22Rv1 (cell line): ENCODE measurements at regions not wholly inside any gene's neighbourhood (a gene's known extent, or its start where the extent isn't known, plus 50 kb on each side); places are given as distances from the start of the nearest gene placed in this dataset.
"Not testable (repeated sequence)": the region's sequence is repeated elsewhere in the genome, so short reads cannot be mapped to it uniquely, and the experiment has no call there.

Source experiments
- H3K27ac ChIP-seq: fragments of 450-650 bp; 2 replicates; pipeline ENCODE4 v1.5.1; 2017
- ZFX ChIP-seq: fragments of 450-650 bp; IDR thresholded peaks from 2 replicates; pipeline ENCODE4 v1.6.1; 2017; ENCODE audit warnings: antibody characterized with exemption, borderline replicate concordance
- TF ChIP-seq, protein P1 (sequence below): fragments of 450-650 bp; IDR thresholded peaks from 2 replicates; pipeline ENCODE4 v1.5.1; 2017; ENCODE audit warnings: mild to moderate bottlenecking

DNA sequence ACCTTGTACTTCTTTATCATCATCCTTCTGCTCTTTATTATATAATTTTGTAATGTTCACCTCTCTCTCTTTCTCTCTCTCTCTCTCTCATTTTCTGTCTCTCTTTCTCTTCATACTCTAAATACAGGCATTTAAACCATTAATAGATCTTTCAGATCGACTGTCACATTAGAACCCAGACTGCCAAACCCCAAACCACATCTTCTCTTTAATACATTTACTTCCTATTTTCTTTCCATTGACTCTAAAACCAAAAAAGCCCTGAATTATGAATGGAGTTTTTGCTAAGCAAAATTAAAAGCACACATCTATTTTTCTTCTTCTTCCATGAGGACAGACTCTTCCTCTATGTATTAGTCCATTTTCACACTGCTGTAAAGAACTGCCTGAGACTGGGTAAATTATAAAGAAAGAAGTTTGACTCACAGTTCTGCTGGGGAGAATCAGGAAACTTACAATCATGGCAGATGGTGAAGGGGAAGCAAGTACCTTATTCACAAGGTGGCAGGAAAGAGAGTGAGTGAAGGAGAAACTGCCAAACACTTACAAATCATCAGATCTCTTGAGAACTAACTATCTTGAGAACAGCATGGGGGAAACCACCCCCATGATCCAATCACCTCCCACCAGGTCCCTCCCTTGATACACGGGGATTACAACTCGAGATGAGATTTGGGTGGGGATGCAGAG, 272.7 kb upstream of the MGMT start:
- TF ChIP-seq, protein P1, sequence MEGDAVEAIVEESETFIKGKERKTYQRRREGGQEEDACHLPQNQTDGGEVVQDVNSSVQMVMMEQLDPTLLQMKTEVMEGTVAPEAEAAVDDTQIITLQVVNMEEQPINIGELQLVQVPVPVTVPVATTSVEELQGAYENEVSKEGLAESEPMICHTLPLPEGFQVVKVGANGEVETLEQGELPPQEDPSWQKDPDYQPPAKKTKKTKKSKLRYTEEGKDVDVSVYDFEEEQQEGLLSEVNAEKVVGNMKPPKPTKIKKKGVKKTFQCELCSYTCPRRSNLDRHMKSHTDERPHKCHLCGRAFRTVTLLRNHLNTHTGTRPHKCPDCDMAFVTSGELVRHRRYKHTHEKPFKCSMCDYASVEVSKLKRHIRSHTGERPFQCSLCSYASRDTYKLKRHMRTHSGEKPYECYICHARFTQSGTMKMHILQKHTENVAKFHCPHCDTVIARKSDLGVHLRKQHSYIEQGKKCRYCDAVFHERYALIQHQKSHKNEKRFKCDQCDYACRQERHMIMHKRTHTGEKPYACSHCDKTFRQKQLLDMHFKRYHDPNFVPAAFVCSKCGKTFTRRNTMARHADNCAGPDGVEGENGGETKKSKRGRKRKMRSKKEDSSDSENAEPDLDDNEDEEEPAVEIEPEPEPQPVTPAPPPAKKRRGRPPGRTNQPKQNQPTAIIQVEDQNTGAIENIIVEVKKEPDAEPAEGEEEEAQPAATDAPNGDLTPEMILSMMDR, result no peak
- no peak for TF ChIP-seq ZFX

DNA sequence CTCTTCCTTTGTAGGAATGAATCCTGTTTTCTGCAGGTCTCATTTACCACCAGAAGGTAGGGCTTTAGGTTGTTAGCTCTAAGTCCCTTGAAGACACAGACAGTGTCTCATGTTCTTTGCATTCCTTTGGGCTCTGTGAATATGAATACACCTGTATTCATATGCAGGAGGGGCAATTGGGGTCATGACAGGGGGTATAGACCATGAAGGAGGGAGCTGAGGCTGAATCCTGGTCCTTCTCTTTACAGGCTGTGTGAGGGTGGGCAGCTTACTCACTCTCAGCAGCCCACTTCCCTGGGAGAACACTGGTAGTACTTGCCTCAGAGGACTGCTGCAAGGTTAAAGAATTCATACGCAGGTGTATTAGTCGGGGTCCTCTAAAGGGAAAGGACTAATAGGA, 267.2 kb upstream of the MGMT start:
- TF ChIP-seq ZFX, result no peak
- TF ChIP-seq, protein P1, result no peak
- H3K27ac ChIP-seq, result no peak overlapping the region

More for the DNA sequence above, 272.7 kb upstream of the MGMT start:
- H3K27ac ChIP-seq, result no peak overlapping the region

DNA sequence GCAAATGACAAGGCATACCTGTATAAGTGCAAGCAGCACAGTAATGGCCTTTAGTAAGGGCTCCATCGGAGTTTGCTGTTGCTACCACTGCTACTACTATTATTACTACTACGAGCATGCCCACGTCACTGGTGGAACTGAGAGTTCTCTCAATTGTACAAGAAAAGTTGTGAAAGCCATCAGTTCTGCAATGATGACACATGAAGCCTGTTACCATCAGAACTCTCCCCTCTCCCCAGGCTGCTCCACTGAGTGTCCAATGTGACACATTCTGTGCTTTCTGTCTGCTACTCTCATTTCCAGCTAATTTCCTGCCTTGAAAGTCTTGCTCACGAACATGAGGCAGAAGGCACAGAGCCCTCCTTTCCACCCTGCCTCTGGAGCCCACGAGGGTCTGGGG, 263.2 kb upstream of the MGMT start:
- TF ChIP-seq ZFX, result no peak
- TF ChIP-seq, protein P1, result no peak
- H3K27ac ChIP-seq, result no peak overlapping the region

DNA sequence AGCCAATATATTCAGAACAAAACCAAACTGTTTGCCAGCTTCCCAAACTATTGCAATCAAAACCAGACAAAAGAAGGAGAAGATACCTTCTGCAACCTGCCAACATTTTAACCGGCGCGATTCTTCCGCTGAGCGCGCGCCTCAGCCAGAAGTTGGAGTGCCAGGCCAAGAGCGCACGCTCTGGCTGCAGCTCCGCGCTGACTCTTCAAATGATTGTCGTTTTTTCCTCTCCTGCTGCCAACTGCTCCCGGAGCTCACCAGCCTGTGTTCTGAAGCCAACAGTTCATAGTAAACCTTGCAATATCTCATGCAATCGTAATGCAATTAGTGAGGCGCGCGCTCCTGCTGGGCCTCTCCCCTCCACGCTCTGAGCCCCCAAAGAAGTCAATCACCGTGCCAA, 259.7 kb upstream of the MGMT start:
- no peak overlapping the region for H3K27ac ChIP-seq
- TF ChIP-seq, protein P1, result no peak
- no peak for TF ChIP-seq ZFX

DNA sequence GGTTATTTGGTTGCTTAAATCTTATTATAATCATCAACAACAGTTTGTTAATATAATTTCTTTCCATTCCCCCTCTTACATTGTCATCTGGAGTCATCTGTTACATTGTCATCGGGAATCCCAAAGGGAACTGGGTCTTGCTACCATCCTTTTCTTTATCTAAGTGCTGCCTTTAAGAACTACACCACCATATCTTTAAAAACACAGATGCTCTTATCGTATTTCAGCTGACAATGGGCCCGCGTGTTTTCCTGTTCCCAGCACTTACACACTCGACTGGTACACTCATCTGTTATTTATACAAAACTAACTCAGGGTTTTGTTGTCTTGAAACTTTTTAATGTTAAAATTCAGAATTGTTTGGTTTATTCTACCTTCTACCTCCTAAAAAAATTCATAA, 256.2 kb upstream of the MGMT start:
- H3K27ac ChIP-seq, result no peak overlapping the region
- TF ChIP-seq, protein P1, result no peak
- TF ChIP-seq ZFX, result no peak

DNA sequence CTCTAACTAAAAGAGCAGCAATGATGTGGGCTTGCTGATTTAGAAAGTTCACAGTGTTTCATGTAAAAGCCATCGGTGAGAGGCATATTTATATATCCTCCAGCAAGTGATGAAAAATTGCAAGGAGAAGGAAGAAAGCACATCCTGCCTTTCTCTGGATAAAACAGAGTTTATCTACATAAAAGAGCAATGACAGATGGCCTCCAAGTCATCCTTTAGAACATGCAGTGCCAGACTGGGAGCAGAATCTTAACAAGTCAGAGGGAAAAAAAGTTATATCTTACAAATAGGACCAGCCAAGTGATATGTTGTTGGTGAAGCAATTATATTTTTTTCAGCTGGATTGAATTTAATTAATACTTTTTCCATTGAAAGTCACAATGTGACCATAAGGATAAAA, 253.8 kb upstream of the MGMT start:
- H3K27ac ChIP-seq, result no peak overlapping the region
- no peak for TF ChIP-seq ZFX
- TF ChIP-seq, protein P1, result no peak

DNA sequence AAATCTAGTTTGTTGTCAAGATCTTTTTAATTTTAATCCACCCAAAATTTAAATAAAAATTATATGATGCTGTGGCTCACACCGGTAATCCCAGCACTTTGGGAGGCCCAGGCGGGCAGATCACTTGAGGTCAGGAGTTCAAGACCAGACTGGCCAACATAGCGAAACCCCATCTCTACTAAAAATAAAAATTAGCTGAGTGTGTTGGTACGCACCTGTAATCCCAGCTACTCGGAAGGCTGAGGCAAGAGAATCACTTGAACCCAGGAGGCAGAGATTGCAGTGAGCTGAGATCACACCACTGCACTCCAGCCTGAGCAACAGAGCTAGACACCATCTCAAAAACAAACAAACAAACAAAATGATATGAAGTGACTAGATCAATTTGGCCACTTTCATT, 253.0 kb upstream of the MGMT start:
- not testable (repeated sequence) for H3K27ac ChIP-seq

DNA sequence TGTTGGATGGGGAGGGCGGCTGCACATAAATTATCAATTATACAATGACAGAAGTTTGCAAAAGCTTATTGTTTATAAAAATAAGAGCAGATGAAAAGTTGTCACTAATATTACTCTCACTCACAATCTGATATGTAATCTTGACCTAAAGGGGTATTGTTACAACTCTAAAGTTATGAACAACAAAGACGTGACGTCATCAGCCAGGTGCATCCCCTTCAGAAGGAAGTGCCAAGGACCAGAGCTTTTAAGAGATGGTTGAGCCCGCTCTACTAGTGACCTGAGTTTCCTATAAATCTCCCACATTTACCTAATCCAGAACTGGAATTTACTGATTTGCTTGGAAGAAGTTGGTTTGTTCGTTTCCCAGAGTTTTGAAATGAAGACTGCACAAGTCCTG, 247.7 kb upstream of the MGMT start:
- TF ChIP-seq ZFX, result no peak
- TF ChIP-seq, protein P1, result no peak
- no peak overlapping the region for H3K27ac ChIP-seq
